ENCODE measurements at regions not wholly inside any gene's neighbourhood (a gene's known extent, or its start where the extent isn't known, plus 50 kb on each side); places are given as distances from the start of the nearest gene placed in this dataset.
"Not testable (repeated sequence)": the region's sequence is repeated elsewhere in the genome, so short reads cannot be mapped to it uniquely, and the experiment has no call there.

GRCh38 chr13:84697591-84697990, 815.3 kb upstream of the SLITRK1 start:
- DNase-seq = not testable (repeated sequence)

More at GRCh38 chr13:84697591-84697990, 815.3 kb upstream of the SLITRK1 start:
- H3K4me3 ChIP-seq (ENCODE audit: insufficient read depth, low read depth, low read length); H3K56ac ChIP-seq (ENCODE audit: extremely low read depth, insufficient read depth, low read length); H3K27me3 ChIP-seq (ENCODE audit: control insufficient read depth, insufficient read depth, low read length); dilution Hi-C loops (cut with HindIII; ENCODE audit: low sequenced_read_pairs, unreplicated experiment); H4K5ac ChIP-seq (ENCODE audit: low read depth, low read length); H3K23ac ChIP-seq (ENCODE audit: low read depth, low read length); H4K20me1 ChIP-seq (ENCODE audit: insufficient read depth, low read length); H3K4ac ChIP-seq (ENCODE audit: low read depth, low read length); H3K18ac ChIP-seq (ENCODE audit: low read depth, low read length); POLR2A ChIA-PET (ENCODE audit: unreplicated experiment); BruUV-seq (replicated peaks); H3K36me3 ChIP-seq (ENCODE audit: control insufficient read depth, insufficient read depth, low read length); H4K8ac ChIP-seq (ENCODE audit: low read depth in 2 of 2, low read length in 2 of 2); H3K9ac ChIP-seq (ENCODE audit: low read depth, low read length); H2BK5ac ChIP-seq (ENCODE audit: low read depth, low read length, poor library complexity, severe bottlenecking); H3K4me2 ChIP-seq (ENCODE audit: low read depth, low read length); H3K27ac ChIP-seq (ENCODE audit: insufficient read depth, low read length); H2AK9ac ChIP-seq (replicated peaks; ENCODE audit: low read depth, low read length, poor library complexity); H2AK5ac ChIP-seq (ENCODE audit: low read depth, low read length); H3K9me3 ChIP-seq (ENCODE audit: control insufficient read depth, insufficient read depth, low read length); H3K9me1 ChIP-seq (ENCODE audit: insufficient read depth, low read length); H2AFZ ChIP-seq (replicated peaks; ENCODE audit: low read length, poor library complexity); H3K14ac ChIP-seq (replicated peaks; ENCODE audit: low read depth, low read length); H2BK120ac ChIP-seq (ENCODE audit: low read depth, low read length); intact Hi-C loops (cut with micrococcal nuclease); H3K79me1 ChIP-seq (ENCODE audit: low read depth in 1 of 2, low read length in 2 of 2); H2BK15ac ChIP-seq (ENCODE audit: low read depth, low read length); ATAC-seq (ENCODE audit: low read depth); H2BK20ac ChIP-seq (ENCODE audit: low read depth, low read length); in situ Hi-C loops (cut with MboI; ENCODE audit: low sequenced_read_pairs); H3K4me1 ChIP-seq (ENCODE audit: control insufficient read depth, insufficient read depth, low read length); H4K91ac ChIP-seq (ENCODE audit: insufficient read depth, low read depth, low read length): not testable (repeated sequence)
- CTCF ChIA-PET = interaction anchor here (1.1 kb wide), 1 partner anchor 20 kb away, joined by 3 read pairs; no protein-coding TSS in a partner anchor
- WGBS, 2 experiments (ENCODE audit: extremely low coverage in 2 of 2, insufficient read length in 1 of 2) = no CpG with 5 or more reads among the region's 1 CpG

All from IMR-90 (cell line).